HEK293T (cell line): ENCODE measurements at regions not wholly inside any gene's neighbourhood (a gene's known extent, or its start where the extent isn't known, plus 50 kb on each side); places are given as distances from the start of the nearest gene placed in this dataset.

Experiments used
- FOXM1 ChIP-seq: fragments of 450-650 bp; IDR thresholded peaks from 2 replicates; pipeline ENCODE4 v1.6.1; 2017; ENCODE audit warnings: mild to moderate bottlenecking, borderline replicate concordance
- L3MBTL2 ChIP-seq: fragments of 450-650 bp; conservative IDR thresholded peaks from 2 replicates; pipeline ENCODE4 v1.6.1; 2016; ENCODE audit warnings: mild to moderate bottlenecking
- LEF1 ChIP-seq: fragments of 450-650 bp; IDR thresholded peaks from 2 replicates; pipeline ENCODE4 v1.6.1; 2017; ENCODE audit warnings: mild to moderate bottlenecking, borderline replicate concordance
- TARDBP ChIP-seq: fragments of 450-650 bp; IDR thresholded peaks from 2 replicates; pipeline ENCODE4 v1.6.1; 2016

DNA sequence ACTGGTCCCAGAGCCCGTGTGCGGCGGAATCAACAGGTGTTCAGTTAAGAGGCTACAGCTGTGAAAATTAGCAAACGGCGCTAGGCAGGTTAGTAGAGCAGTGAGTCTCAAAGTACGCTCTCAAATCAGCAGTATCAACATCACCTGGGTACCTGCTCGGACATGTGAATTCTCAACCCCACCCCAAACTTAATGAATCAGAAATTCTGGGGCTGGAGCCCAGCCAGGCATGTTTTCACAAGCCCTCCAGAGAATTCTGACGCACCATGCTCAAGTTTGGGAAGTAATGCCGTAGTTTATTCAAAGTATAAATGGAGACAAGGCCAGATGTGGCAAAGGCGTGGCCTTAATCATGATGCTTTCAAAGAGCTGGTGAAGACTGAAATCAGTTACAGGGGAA, 58.2 kb upstream of the PTCHD1 start:
- no peak for TF ChIP-seq TARDBP
- TF ChIP-seq L3MBTL2 = no peak
- TF ChIP-seq LEF1 = no peak
- TF ChIP-seq FOXM1 = no peak
